HG03103 (cell line): ENCODE measurements at regions not wholly inside any gene's neighbourhood (a gene's known extent, or its start where the extent isn't known, plus 50 kb on each side); places are given as distances from the start of the nearest gene placed in this dataset.
"Not testable (repeated sequence)": the region's sequence is repeated elsewhere in the genome, so short reads cannot be mapped to it uniquely, and the experiment has no call there.

Source experiments
- ATAC-seq: cut with Tn5 transposase; IDR thresholded peaks from one replicate; pipeline ENCODE4 v1.9.1; 2021; ENCODE audit warnings: low read depth; ENCODE audit not compliant: unreplicated experiment

DNA sequence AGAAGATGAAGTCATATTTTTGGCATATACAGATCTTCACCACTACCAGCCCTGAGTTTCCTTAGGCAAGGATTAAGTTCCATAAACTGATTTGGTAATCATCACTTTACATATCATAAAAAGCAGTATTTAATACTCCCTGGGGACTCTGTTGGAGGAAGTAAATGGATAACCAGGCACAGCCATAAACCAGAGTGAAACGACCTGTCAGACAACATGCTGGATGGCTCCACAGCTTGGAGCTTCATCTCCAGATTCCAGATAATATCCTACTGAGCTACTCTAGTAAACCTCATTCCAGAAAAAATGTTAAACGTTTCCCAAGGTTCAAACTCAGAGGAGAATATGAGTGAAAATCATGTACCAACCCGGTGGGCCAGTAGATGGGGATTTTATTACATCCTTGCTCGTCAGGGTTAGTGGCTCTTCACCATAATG lies 109.2 kb downstream of the BASP1 start:
- ATAC-seq: no peak

DNA sequence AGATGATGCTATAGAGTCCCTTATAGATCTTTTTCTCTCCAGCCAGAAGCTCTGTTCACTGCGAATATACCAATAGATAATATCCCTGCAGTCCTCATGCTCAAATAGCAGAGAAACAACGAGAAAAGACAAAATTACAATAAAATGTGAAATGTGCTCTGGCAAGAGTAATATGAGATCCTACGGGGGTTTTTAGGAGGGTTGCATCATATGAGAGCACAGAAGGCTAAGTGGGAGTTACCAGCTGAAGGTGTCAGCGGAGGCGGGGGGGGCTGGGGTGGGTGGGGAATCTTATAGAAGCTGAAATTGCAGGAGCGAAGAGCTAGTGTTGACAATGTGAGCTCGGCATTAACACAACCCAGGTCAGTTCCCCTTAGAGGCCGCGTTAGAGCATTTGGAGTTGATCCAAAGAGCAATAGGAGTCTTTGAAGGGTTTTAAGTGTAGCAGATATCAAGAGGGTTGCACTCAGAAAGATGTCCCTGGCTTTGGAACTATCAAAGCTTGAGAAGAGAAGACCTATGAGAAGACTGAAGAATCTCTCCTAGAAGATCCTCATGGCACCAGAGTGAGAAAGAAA lies 109.7 kb downstream of the BASP1 start:
- ATAC-seq: no peak

GRCh38 chr5:17329571-17329970 lies 112.1 kb downstream of the BASP1 start:
- ATAC-seq: no peak

DNA sequence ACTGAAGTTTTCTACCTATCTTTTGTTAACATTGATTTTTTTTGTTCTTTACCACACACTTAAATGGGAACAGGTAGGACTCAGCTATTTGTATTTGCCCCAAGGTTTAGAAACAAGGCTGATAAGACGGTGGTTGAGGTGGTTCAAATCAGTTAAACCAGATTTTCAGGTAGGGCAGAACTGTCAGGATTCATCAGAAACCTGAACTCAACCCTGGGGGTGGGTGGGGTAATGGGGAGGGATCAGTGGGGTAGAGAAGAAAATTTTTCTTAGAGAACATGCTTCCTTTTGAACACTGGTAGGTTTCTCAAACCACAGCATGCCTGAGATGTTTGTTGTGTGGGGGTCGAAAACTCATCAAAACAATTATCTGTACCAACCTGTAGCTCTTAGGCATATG lies 113.0 kb downstream of the BASP1 start:
- ATAC-seq: no peak

DNA sequence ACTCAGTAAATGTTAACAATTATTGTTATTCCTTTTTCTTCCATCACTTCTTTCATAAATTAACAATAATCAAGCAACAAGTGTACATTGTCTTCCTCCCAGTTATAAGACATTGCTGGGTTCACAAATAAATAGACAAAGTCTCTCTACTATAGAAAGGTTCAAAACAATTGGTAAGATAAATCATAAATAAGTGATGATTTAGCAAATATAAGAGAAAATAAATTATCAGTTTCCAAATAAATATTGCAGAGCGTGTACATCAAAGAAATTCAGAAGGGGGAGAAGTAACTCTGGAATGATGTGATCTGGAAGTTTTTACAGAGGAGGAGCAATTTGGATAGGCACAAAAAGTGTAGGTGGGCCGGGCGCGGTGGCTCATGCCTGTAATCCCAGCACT lies 114.2 kb downstream of the BASP1 start:
- ATAC-seq: no peak

GRCh38 chr5:17333755-17334154 lies 116.3 kb downstream of the BASP1 start:
- no peak for ATAC-seq

- ATAC-seq: no peak
These were observed 118.6 kb downstream of the BASP1 start for GRCh38 chr5:17336054-17336453.

- not testable (repeated sequence) for ATAC-seq
These were observed 119.3 kb downstream of the BASP1 start for GRCh38 chr5:17336723-17337122.

GRCh38 chr5:17339841-17340240 lies 122.4 kb downstream of the BASP1 start:
- ATAC-seq: no peak

GRCh38 chr5:17340379-17340778 lies 122.9 kb downstream of the BASP1 start:
- no peak for ATAC-seq

DNA sequence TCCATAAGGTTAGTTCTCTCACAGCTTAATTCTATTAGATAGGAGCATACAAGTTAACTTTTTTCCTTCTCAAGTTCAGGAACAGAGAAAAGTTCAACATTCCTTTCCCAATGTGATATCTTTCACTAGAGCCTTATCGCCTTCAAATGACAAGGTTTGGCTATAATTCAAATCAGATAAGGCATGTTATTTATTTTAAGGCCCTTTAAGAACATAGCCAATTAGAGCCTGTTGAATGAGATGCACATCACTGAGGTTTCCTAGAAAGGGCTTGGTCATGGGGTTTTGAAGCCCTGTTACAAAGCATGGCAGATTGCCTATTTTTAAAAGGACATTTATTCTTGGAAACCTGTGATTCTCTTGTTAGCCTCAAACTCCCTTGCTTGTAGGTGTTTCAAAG lies 123.4 kb downstream of the BASP1 start:
- no peak for ATAC-seq

DNA sequence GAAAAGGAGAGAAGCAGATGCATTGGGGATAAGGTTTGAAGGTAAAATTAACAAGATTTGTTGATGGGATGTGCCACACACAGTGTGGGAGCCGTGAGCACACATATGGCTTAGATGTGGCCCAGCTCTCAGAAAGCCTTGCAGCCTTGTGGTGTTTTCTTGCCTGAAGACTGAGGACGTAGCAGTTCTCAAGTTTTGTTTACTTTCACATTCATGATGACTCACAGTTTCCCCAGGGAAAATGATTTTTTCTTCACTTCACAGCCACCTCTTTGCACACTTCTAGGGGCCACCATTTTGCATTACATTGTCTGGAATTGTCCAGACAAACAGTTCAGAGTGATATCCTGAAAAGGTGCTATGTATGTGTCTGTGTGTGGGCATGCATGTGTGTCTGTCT lies 126.2 kb downstream of the BASP1 start:
- ATAC-seq: peak; percentile 84

- no peak for ATAC-seq
These were observed 129.4 kb downstream of the BASP1 start for GRCh38 chr5:17346811-17347210.

GRCh38 chr5:17352223-17352622 lies 134.8 kb downstream of the BASP1 start:
- no peak for ATAC-seq

DNA sequence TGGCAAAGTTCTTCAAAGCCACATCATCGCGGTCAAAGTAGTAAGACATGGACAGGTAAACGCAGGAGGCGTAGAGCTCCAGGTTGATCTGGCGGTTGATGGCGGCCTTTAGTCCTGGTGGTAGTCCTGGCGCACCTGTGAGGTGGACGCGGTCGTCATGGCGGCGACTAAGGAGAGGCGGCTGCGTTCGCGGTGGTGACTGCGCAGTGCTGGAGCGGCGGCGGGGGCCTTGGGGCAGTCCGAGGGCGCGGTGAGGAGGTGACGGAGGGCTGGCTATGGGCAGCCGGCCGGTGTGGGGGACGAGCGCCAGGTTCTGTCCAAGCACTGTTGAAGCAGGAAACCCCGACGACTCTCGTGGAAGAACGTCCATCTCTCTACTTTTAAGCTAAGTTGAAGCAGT lies 136.8 kb downstream of the BASP1 start:
- ATAC-seq: no peak

GRCh38 chr5:17355586-17356346 lies 138.3 kb downstream of the BASP1 start:
- no peak for ATAC-seq

- ATAC-seq: no peak
These were observed 139.1 kb downstream of the BASP1 start for GRCh38 chr5:17356551-17356950.

DNA sequence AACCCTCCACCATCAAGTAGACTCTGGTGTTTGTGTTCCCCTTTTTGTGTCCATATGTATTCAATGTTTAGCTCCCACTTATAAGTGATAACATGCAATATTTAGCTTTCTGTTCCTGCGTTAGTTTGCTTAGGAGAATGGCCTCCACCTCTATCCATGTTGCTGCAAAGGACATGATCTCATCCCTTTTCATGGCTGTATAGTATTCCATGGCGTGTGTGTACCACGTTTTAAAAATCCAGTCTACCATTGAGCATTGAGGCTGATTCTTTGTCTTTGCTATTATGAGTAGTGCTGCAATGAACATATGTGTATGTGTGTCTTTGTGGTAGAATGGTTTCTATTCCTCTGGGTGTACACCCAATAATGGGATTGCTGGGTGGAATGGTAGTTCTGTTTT lies 140.1 kb downstream of the BASP1 start:
- no peak for ATAC-seq

DNA sequence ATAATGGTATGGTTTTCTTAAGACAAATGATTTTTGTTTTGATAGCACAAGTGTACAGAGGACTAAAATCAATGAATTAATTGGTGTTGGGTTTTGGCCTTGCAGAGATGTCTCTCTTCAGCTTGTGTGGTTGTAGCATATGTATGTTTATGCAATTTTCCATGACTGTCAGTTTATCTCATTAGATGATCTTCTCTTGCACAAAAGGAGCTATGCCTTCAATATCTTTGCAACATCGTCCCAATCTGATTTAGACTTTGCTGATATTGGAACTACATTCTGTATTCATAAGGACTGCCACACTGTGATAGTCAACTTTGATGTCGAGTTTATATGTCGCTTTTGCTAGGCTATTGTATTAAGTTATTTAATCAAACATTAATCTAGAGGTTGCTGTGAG lies 140.0 kb upstream of the TAF11L2 start:
- no peak for ATAC-seq

- no peak for ATAC-seq
These were observed 138.5 kb upstream of the TAF11L2 start for GRCh38 chr5:17359451-17360011.

DNA sequence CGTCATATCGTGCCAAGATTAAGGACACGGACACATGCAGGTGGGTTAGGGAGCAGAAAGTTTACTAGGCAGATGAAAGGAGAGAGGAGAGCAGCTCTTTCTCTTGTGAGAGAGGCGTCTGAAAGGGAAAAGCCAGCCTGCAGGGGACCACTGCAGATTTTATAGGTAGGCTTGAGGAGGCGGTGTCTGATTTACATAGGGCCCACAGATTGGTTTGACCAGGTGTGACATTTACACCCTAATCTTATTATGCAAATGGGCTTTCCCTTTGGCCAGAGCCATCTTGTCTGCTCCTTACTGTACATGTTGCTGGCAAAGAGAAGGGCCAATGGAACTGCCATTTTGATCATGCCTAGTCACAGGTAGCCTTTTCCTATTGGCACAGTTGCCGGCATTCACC lies 137.2 kb upstream of the TAF11L2 start:
- ATAC-seq: no peak

GRCh38 chr5:17361331-17361730 lies 136.7 kb upstream of the TAF11L2 start:
- ATAC-seq: no peak
